ENCODE measurements at regions not wholly inside any gene's neighbourhood (a gene's known extent, or its start where the extent isn't known, plus 50 kb on each side); places are given as distances from the start of the nearest gene placed in this dataset.
"Not testable (repeated sequence)": the region's sequence is repeated elsewhere in the genome, so short reads cannot be mapped to it uniquely, and the experiment has no call there.

DNA sequence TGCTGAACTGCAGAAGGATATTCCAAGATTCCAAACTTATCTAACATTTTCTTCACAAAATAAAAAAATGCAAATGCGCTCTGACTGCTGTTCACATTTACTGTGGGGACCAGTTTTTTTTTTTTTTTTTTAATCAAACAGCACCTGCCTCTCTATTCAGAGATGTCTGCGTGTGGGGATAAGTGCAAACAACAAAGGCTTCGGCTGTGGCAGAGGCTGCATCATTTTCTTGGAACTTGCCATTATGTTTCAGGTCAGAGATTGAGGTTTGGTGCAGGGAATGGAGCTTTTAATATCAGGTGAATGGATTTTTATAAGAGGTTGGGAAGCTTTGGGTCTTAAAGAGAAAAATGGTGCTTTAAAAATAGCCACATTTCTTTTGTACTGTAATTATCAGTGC is 78.2 kb upstream of the TET2 start:
- DNase-seq (ENCODE audit: extremely low read depth, low read depth): no peak
- TF ChIP-seq, protein P1, sequence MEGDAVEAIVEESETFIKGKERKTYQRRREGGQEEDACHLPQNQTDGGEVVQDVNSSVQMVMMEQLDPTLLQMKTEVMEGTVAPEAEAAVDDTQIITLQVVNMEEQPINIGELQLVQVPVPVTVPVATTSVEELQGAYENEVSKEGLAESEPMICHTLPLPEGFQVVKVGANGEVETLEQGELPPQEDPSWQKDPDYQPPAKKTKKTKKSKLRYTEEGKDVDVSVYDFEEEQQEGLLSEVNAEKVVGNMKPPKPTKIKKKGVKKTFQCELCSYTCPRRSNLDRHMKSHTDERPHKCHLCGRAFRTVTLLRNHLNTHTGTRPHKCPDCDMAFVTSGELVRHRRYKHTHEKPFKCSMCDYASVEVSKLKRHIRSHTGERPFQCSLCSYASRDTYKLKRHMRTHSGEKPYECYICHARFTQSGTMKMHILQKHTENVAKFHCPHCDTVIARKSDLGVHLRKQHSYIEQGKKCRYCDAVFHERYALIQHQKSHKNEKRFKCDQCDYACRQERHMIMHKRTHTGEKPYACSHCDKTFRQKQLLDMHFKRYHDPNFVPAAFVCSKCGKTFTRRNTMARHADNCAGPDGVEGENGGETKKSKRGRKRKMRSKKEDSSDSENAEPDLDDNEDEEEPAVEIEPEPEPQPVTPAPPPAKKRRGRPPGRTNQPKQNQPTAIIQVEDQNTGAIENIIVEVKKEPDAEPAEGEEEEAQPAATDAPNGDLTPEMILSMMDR (IDR thresholded peaks at IDR 0.05; ENCODE audit: low read depth, low read length): no peak

DNA sequence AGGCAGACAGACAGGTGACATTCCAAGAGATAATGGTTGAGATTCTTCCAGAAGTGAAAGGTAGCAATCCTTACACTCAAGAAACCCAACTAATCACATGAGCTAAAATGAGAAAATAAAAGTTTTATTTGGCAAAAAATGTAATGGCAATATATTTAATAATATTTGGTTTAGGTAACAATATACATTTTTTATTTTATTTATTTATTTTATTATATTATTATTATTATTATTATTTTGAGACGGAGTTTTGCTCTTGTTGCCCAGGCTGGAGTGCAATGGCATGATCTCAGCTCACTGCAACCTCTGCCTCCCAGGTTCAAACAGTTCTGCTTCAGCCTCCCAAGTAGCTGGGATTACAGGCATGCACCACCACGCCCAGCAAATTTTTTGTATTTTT is 74.6 kb upstream of the TET2 start:
- DNase-seq (ENCODE audit: extremely low read depth, low read depth): not testable (repeated sequence)

DNA sequence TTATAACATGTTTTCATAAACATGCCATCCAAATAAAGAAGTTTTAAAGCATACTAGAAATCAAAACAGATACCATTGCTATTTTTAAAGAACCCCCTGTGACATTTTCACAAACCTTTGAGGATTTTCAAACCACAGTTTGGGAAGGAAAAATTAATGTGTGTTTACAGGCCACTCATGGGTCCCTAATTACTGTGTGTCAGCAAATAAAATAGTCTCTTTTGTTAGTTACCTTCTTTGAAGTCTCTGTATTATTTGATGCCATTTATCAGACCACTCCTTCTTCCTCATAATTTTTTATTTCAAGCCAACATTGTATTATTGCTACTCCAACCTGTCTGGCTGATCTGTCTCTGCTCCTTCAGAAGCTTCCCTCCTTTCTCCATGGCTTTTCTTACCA is 72.6 kb upstream of the TET2 start:
- no peak for DNase-seq (ENCODE audit: extremely low read depth, low read depth)
- TF ChIP-seq, protein P1 (IDR thresholded peaks at IDR 0.05; ENCODE audit: low read depth, low read length): no peak

DNA sequence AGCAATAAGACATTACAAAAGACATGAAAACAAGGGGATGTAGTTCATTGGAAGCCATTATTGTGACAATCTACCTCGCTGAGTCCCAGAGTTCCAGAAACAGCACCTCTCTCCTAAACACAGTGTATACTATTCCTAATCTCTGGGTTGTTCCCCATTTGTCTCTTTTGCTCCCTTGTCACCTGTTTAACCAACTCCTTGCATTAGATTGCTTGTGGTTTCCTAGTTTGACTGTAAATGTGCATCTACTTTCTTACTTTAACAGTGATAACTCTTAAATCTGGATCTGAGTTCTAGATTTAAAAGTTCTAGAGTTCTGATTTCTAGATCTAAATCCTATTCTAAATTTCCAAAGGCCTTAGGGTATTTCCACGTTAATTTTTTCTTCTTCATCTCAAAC is 71.6 kb upstream of the TET2 start:
- TF ChIP-seq, protein P1 (IDR thresholded peaks at IDR 0.05; ENCODE audit: low read depth, low read length): no peak

DNA sequence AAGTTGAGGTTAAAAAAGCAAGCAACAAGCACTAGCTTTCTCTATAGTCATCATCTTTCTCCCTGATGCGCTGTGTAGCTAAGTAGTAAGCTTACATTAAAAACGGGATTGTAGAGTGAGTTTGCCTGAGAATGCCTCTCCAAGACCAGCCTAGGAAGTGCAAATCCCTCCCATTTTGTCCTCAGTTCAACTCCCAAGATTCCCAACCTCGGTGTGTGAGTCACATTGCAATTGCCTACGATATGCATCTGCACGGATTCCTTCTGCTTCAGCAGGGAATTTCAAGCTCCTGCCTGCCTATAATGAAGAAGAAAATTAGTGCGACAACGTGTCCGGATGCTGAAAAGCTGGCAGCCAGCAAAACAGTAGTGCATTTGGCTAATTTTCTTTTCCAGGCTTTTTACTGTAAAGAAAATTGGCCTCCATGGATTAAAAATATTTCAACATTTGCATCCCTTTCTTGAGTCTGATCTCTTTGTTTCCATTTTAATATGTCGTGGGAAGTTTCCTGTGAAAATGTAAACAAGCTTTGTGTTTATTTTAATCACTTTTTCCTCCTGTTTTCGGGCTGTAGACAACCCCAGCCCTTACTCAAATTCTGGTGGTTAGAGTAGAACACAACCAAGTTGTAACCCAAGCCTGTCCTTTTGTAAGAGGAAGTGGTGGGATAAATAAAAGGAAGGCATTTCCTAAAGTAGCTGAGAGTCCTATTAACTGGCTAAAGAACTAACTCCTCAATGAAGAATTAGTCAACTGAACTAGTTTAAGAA is 58.4 kb upstream of the TET2 start:
- peak; percentile 58 for DNase-seq (ENCODE audit: extremely low read depth, low read depth)
- TF ChIP-seq, protein P1 (IDR thresholded peaks at IDR 0.05; ENCODE audit: low read depth, low read length): no peak

More for the DNA sequence above, 71.6 kb upstream of the TET2 start:
- no peak for DNase-seq (ENCODE audit: extremely low read depth, low read depth)

DNA sequence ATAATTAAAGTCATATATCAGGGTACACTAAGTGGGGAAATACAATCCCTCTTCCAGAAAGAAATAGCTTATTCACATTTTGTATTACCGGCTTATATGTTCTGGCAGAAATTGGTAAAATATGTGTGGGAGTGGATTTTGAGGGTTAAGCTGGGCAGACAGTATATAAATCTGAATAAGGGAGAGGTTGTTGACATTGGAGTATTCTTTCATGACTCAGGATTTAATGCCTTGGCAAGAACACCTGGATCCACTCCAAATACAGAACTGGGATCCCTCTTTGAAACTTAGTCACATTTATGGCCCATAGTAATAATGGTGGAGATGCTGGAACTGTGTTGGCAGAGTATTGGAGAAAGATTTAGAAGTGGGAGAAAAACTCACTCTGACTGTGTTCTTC is 54.3 kb upstream of the TET2 start:
- DNase-seq (ENCODE audit: extremely low read depth, low read depth): no peak
- TF ChIP-seq, protein P1 (IDR thresholded peaks at IDR 0.05; ENCODE audit: low read depth, low read length): no peak

DNA sequence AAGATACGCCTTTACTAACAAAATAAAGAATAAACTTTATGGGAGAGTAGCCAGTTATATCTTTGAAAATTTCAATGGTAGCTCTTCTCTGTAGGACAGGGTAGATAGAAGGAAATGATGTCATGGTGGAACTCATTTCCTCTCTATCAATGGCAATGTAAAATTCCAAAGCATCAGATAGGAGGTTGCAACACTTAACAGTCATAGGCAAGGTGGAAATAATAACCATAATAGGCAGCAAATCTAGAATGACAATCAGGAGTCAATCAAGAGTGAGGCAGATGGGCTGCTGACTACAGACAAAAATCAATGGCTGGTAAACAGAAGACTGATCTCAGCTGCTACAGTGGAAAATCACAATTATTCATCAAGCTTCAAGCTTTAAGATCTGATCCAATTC is 53.9 kb upstream of the TET2 start:
- no peak for DNase-seq (ENCODE audit: extremely low read depth, low read depth)
- TF ChIP-seq, protein P1 (IDR thresholded peaks at IDR 0.05; ENCODE audit: low read depth, low read length): no peak

DNA sequence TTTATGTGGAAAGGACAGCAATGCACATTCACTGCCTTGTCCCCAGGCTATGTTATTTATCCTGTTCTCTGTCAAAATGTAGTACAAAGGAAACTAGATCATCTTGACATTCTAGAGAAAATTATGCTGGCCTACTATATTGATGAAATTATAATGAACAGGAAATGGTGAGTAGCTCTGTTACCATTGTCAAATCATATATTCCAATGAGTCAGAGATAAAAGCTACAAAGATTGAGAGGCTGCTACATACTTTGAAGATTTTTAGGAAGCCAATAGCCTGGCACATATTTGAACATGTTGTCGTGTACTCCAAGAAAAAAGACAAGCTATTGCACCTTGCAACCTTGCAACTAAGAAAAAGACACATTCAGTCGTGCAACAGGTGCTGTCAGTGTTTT is 52.7 kb upstream of the TET2 start:
- TF ChIP-seq, protein P1 (IDR thresholded peaks at IDR 0.05; ENCODE audit: low read depth, low read length): no peak

More for the DNA sequence above, 52.7 kb upstream of the TET2 start:
- DNase-seq (ENCODE audit: extremely low read depth, low read depth): no peak

Data from AG09319 (cell line).